Omental fat pad (tissue), 3 donors: ENCODE measurements at regions not wholly inside any gene's neighbourhood (a gene's known extent, or its start where the extent isn't known, plus 50 kb on each side); places are given as distances from the start of the nearest gene placed in this dataset.
"Not testable (repeated sequence)": the region's sequence is repeated elsewhere in the genome, so short reads cannot be mapped to it uniquely, and the experiment has no call there.

Experiments used
- ATAC-seq: fragments of 150-250 bp; one replicate; pipeline ENCODE4 v1.9.1; 2016; ENCODE audit warnings: mild to moderate bottlenecking, moderate library complexity; ENCODE audit not compliant: low FRiP score
- DNase-seq: peaks from one replicate; pipeline ENCODE4 v3.0.0-alpha.2; 2019; ENCODE audit warnings: low spot score
- CTCF ChIP-seq, 3 donors: fragments of 450-650 bp; IDR thresholded peaks; one replicate each; pipeline ENCODE4 v1.5.1; 2016 to 2017; ENCODE audit warnings: antibody characterized with exemption in 3 of 3, mild to moderate bottlenecking in 3 of 3, moderate library complexity in 2 of 3

GRCh38 chr19:57027360-57027759, 92.4 kb upstream of the USP29 start:
- ATAC-seq (no peak), DNase-seq (no peak)
- no peak for TF ChIP-seq CTCF (IDR thresholded peaks at IDR 0.05)

- ATAC-seq (no peak), DNase-seq (no peak)
- TF ChIP-seq CTCF (IDR thresholded peaks at IDR 0.05), result no peak
Observed at GRCh38 chr19:57028804-57029525, 90.8 kb upstream of the USP29 start.

GRCh38 chr19:57031106-57031505, 88.7 kb upstream of the USP29 start:
- no peak for DNase-seq
- no peak for ATAC-seq

GRCh38 chr19:57033576-57033975, 86.2 kb upstream of the USP29 start:
- no peak for ATAC-seq

More at GRCh38 chr19:57031106-57031505, 88.7 kb upstream of the USP29 start:
- TF ChIP-seq CTCF (IDR thresholded peaks at IDR 0.05), result no peak

GRCh38 chr19:57034544-57034943, 85.2 kb upstream of the USP29 start:
- no peak for TF ChIP-seq CTCF (IDR thresholded peaks at IDR 0.05)
- no peak for DNase-seq
- no peak for ATAC-seq

More at GRCh38 chr19:57033576-57033975, 86.2 kb upstream of the USP29 start:
- no peak for DNase-seq
- no peak for TF ChIP-seq CTCF (IDR thresholded peaks at IDR 0.05)

- DNase-seq, ATAC-seq: not testable (repeated sequence)
Observed at GRCh38 chr19:57035740-57036139, 84.0 kb upstream of the USP29 start.

- ATAC-seq, result no peak
- TF ChIP-seq CTCF (IDR thresholded peaks at IDR 0.05), result no peak
- no peak for DNase-seq
Observed at GRCh38 chr19:57037556-57037955, 82.2 kb upstream of the USP29 start.
